H1 (cell line): ENCODE measurements at regions not wholly inside any gene's neighbourhood (a gene's known extent, or its start where the extent isn't known, plus 50 kb on each side); places are given as distances from the start of the nearest gene placed in this dataset.

ENCODE experiments used
- CHD7 ChIP-seq: fragments of 300-600 bp; sonication (generic); IDR thresholded peaks from 2 replicates; pipeline ENCODE4 v1.7.1; 2012; ENCODE audit warnings: low read length, moderate library complexity, mild to moderate bottlenecking, inconsistent platforms; ENCODE audit not compliant: insufficient replicate concordance
- CTBP2 ChIP-seq: IDR thresholded peaks from 2 replicates; pipeline ENCODE4 v1.7.0; 2011; ENCODE audit warnings: borderline replicate concordance, mild to moderate bottlenecking, moderate library complexity, mixed read lengths, low read length; ENCODE audit not compliant: insufficient read depth, insufficient read length
- EP300 ChIP-seq, 2 experiments: IDR thresholded peaks; 1 replicate in 1 of 2; 2 replicates in 1 of 2; pipeline ENCODE4 v1.6.1; 2011 to 2012; ENCODE audit warnings: low read depth in 2 of 2, low read length in 2 of 2, mild to moderate bottlenecking in 2 of 2, borderline replicate concordance in 1 of 2, inconsistent platforms in 1 of 2, moderate library complexity in 1 of 2
- KDM5A ChIP-seq: fragments of 200-600 bp; IDR thresholded peaks from 2 replicates; pipeline ENCODE4 v1.7.1; 2012; ENCODE audit warnings: mild to moderate bottlenecking, low read length, inconsistent platforms, mixed read lengths
- SIRT6 ChIP-seq: IDR thresholded peaks from one replicate; pipeline ENCODE4 v1.7.1; 2012; ENCODE audit warnings: low read length, inconsistent platforms

DNA sequence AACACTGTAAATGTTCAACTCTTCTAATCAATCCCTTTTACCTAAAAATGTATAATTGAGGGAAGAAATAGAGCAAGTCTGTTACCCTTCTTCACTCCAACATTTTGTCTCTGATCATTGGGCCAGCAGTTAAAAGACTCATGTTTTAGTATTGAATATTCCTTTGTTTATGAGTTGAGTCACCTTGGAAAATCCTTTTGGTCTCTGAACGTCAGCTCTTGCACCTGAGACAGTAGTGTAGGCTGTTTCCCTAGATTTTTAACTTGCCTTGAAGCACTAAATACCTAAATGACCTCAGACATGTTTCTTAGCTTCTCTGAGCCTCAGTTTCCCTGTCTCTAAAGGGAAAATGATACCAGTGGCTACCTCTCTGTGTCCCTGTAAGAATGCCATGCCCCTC, 184.2 kb downstream of the RFC3 start (continued):
- TF ChIP-seq CHD7 (no peak), CTBP2 (no peak), EP300 (IDR thresholded peaks at IDR 0.05; ENCODE audit: borderline replicate concordance in 1 of 2, low read depth in 2 of 2, low read length in 2 of 2) (no peak), KDM5A (no peak), SIRT6 (no peak)
